Prostate gland (tissue), 2 donors: ENCODE measurements at regions not wholly inside any gene's neighbourhood (a gene's known extent, or its start where the extent isn't known, plus 50 kb on each side); places are given as distances from the start of the nearest gene placed in this dataset.

ENCODE experiments used
- POLR2A ChIP-seq: fragments of 450-650 bp; IDR thresholded peaks from one replicate; pipeline ENCODE4 v1.6.1; 2016; ENCODE audit warnings: antibody characterized with exemption, mild to moderate bottlenecking
- POLR2AphosphoS5 ChIP-seq: sonication (generic); formaldehyde crosslinking; IDR thresholded peaks from one replicate; pipeline ENCODE4 v1.6.1; 2017; ENCODE audit warnings: antibody characterized with exemption
- TF ChIP-seq, protein P1 (sequence below), 4 experiments: fragments of 200-600 bp in 2 of 4; fragments of 450-650 bp in 2 of 4; sonication (generic) in 2 of 4; IDR thresholded peaks; 1 replicate in 3 of 4; 2 replicates in 1 of 4; pipeline ENCODE4 v1.5.1; 2016 to 2019; ENCODE audit warnings: antibody characterized with exemption in 4 of 4, mild to moderate bottlenecking in 2 of 4, moderate library complexity in 2 of 4

DNA sequence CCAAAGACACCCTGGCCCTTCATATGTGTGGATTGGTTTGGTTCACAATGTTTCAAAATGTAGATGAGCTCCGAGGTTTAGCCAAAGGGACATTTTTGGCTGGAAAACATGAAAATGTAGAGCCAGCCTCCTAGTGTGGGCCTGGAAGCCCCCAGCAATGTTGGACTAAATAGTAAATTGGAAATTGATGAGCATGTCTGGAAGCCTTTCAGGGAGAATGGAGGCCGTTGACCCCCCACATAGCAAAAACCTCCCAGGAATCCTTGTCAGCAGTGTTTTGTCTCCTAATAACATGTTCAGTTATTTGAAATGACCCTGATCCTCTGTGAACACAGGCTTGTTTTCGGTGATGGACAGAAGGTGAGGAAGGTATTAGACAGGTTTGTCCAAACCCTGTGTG lies 65.1 kb upstream of the TBX3 start:
- TF ChIP-seq, protein P1, sequence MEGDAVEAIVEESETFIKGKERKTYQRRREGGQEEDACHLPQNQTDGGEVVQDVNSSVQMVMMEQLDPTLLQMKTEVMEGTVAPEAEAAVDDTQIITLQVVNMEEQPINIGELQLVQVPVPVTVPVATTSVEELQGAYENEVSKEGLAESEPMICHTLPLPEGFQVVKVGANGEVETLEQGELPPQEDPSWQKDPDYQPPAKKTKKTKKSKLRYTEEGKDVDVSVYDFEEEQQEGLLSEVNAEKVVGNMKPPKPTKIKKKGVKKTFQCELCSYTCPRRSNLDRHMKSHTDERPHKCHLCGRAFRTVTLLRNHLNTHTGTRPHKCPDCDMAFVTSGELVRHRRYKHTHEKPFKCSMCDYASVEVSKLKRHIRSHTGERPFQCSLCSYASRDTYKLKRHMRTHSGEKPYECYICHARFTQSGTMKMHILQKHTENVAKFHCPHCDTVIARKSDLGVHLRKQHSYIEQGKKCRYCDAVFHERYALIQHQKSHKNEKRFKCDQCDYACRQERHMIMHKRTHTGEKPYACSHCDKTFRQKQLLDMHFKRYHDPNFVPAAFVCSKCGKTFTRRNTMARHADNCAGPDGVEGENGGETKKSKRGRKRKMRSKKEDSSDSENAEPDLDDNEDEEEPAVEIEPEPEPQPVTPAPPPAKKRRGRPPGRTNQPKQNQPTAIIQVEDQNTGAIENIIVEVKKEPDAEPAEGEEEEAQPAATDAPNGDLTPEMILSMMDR (IDR thresholded peaks at IDR 0.05): no peak
- TF ChIP-seq POLR2AphosphoS5: no peak
- no peak for TF ChIP-seq POLR2A
